ENCODE measurements at regions not wholly inside any gene's neighbourhood (a gene's known extent, or its start where the extent isn't known, plus 50 kb on each side); places are given as distances from the start of the nearest gene placed in this dataset.
"Not testable (repeated sequence)": the region's sequence is repeated elsewhere in the genome, so short reads cannot be mapped to it uniquely, and the experiment has no call there.

- Mint-ChIP-seq H3K27me3 (ENCODE audit: insufficient read depth) (peaks cover 1% of the 10 kb centered on the region), H3K27ac (no peak overlapping the region)
Measured at GRCh38 chr2:8604262-8604661, 77.6 kb upstream of the ID2 start.

DNA sequence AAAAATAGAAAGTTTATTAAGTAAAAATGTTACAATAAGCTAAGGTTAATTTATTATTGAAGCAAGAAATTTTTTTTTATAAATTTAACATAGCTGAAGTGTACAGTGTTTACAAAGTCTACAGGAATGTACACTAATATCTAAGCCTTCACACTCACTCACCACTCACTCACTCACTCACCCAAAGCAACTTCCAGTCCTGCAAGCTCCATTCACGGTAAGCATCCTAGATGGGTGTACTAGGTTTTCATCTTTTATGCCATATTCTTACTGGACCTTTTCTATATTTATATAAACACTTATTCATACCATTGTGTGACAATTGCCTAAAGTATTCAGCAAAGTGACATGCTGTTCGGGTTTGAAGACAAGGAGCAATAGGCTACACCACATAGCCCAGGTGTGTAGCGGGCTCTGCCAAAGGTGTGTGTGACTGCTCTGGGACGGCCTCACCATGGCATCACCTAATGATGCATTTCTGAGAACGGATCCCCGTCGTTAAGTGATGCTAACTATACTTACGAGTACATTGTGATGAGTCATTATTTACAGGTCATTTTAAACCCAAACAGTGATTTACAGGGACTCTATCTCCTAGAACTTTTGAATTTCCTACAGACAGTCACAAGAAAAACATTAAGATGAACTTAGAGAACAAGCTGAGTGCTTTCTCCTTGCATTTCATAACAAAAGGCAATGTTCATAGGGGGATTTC lies 76.3 kb upstream of the ID2 start:
- Mint-ChIP-seq H3K4me1 (ENCODE audit: low read depth) (peaks cover 44% of the 10 kb centered on the region), H3K27ac (no peak overlapping the region), H3K9me3 (peaks cover 9% of the 10 kb centered on the region), H3K27me3 (ENCODE audit: insufficient read depth) (peaks cover 1% of the 10 kb centered on the region), H3K4me3 (no peak overlapping the region), H3K36me3 (ENCODE audit: low read depth) (peaks cover under 1% of the 10 kb centered on the region)
- no peak for DNase-seq (ENCODE audit: low spot score)
- intact Hi-C loops (cut with micrococcal nuclease): loop anchor here (5.0 kb wide), 4 partner anchors 123 to 778 kb away; no protein-coding TSS in a partner anchor

More at GRCh38 chr2:8604262-8604661, 77.6 kb upstream of the ID2 start:
- H3K4me1 Mint-ChIP-seq (ENCODE audit: low read depth): peaks cover 42% of the 10 kb centered on the region
- no peaks in the 10 kb centered on the region for H3K9me3 Mint-ChIP-seq
- no peak for DNase-seq (ENCODE audit: low spot score)
- no peaks in the 10 kb centered on the region for H3K36me3 Mint-ChIP-seq (ENCODE audit: low read depth)
- intact Hi-C loops (cut with micrococcal nuclease): no loop called here
- H3K4me3 Mint-ChIP-seq: no peak overlapping the region

DNA sequence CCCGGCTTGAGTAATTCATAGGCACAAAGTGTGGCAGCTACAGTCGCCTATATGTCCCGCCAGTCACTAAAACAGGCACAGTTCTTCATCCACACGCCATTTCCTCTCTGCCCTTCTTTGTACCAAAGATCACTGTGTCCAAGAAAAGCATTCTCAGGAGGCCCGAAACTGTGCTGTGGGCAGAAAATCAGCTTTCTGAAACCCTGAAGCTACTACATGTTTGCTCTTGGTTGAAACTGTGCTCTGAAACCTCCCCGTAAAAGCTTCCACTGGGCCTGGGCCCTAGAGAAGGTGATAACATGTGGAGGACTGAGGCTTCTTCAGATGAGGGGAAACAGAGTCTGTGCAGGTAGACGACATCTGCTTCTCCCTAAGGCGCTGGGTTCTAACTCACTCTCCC lies 75.6 kb upstream of the ID2 start:
- Mint-ChIP-seq H3K4me3 (no peak overlapping the region), H3K4me1 (ENCODE audit: low read depth) (peaks cover 44% of the 10 kb centered on the region), H3K36me3 (ENCODE audit: low read depth) (peaks cover 7% of the 10 kb centered on the region), H3K9me3 (peaks cover 15% of the 10 kb centered on the region), H3K27ac (no peak overlapping the region), H3K27me3 (ENCODE audit: insufficient read depth) (peaks cover 1% of the 10 kb centered on the region)
- intact Hi-C loops (cut with micrococcal nuclease): loop anchor here (5.0 kb wide), 4 partner anchors 124 to 779 kb away; no protein-coding TSS in a partner anchor
- no peak for DNase-seq (ENCODE audit: low spot score)

GRCh38 chr2:8606649-8607550 lies 75.0 kb upstream of the ID2 start:
- Mint-ChIP-seq H3K4me3 (no peak overlapping the region), H3K4me1 (ENCODE audit: low read depth) (peaks cover 44% of the 10 kb centered on the region), H3K9me3 (peaks cover 15% of the 10 kb centered on the region), H3K27me3 (ENCODE audit: insufficient read depth) (peaks cover 1% of the 10 kb centered on the region), H3K27ac (no peak overlapping the region), H3K36me3 (ENCODE audit: low read depth) (peaks cover 7% of the 10 kb centered on the region)
- DNase-seq (ENCODE audit: low spot score): no peak
- intact Hi-C loops (cut with micrococcal nuclease): loop anchor here (5.0 kb wide), 4 partner anchors 125 to 780 kb away; no protein-coding TSS in a partner anchor

DNA sequence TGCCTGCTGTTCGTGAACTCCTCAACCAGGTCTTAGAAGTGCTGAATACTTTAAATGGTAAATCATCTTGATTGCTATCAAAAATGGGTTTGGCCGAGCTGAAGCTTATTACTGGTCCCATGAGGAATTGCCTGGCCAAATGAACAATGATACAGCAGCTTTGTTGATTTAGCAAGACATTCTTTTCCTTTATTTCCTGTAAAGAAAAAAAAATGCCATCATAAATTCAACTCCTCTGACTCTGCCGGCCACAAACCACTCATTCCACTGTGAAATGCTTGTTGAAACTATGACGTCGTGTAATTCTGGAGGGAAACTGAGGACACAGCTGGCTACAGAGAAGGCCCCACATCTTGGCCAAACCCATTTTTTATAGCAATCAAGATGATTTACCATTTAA lies 74.2 kb upstream of the ID2 start:
- Mint-ChIP-seq H3K27me3 (ENCODE audit: insufficient read depth) (peaks cover 1% of the 10 kb centered on the region), H3K9me3 (peaks cover 15% of the 10 kb centered on the region), H3K4me1 (ENCODE audit: low read depth) (peaks cover 41% of the 10 kb centered on the region), H3K4me3 (no peak overlapping the region), H3K27ac (peak overlapping the region; percentile 65), H3K36me3 (ENCODE audit: low read depth) (peaks cover 7% of the 10 kb centered on the region)
- intact Hi-C loops (cut with micrococcal nuclease): loop anchor here (1.0 to 5.0 kb wide), 11 partner anchors 21 to 882 kb away; no protein-coding TSS in a partner anchor
- no peak for DNase-seq (ENCODE audit: low spot score)

DNA sequence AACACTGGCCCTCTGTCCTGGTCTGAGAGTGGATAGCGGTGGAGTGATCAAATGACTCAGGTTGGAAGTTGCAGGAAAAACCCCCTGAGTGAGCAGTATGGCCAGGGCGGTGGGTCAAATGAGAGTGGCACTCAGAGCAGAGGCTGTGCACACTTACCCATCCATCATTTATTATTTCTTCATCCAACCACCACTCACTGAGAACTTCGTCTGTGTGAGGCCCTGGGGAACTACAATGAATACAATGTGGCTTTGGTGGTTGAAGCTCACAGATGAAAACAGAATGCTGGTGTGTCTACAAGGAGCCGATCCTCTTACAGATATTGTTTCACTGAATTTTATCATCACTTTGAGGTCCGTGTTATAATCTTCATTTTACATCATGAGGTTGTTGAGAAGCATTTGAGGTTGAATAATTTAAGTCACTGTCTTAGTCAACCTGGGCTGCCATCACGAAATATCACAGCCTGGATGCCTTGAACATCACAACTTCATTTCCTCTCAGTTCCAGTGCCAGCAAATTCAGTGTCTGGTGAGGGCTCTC lies 73.4 kb upstream of the ID2 start:
- Mint-ChIP-seq H3K9me3 (peaks cover 15% of the 10 kb centered on the region), H3K4me3 (no peak overlapping the region), H3K4me1 (ENCODE audit: low read depth) (peaks cover 36% of the 10 kb centered on the region), H3K27ac (peak overlapping the region; percentile 57), H3K36me3 (ENCODE audit: low read depth) (peaks cover 7% of the 10 kb centered on the region), H3K27me3 (ENCODE audit: insufficient read depth) (peaks cover 1% of the 10 kb centered on the region)
- DNase-seq (ENCODE audit: low spot score): peak; percentile 36
- intact Hi-C loops (cut with micrococcal nuclease): loop anchor here (1.0 to 5.0 kb wide), 11 partner anchors 22 to 883 kb away; no protein-coding TSS in a partner anchor

DNA sequence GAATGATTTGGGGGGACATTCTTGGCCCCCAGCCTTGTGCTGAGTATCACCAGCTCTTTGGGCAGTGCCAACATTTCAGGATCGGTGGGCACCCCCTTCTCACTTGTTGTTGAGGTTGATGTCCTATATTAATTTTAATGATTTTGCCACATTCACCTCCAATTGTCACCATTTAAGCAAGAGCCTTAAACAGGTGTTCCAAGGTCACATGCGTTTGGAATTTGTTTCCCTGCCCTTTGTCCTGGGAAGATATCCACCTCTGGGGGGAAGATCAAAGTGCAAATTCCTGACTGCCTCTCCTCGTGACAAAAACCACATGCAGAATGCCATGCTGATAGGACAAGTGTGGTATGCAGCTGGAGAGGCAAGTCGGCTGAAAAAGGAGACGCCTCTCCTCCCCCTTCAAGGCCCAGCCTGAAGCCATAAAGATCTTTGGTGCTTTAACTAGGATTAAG lies 72.5 kb upstream of the ID2 start:
- H3K4me1 Mint-ChIP-seq (ENCODE audit: low read depth): peaks cover 36% of the 10 kb centered on the region
- no peak for DNase-seq (ENCODE audit: low spot score)
- peaks cover 7% of the 10 kb centered on the region for H3K36me3 Mint-ChIP-seq (ENCODE audit: low read depth)
- H3K27me3 Mint-ChIP-seq (ENCODE audit: insufficient read depth): no peaks in the 10 kb centered on the region
- intact Hi-C loops (cut with micrococcal nuclease): loop anchor here (2.0 to 5.0 kb wide), 5 partner anchors 23 to 782 kb away; no protein-coding TSS in a partner anchor
- H3K27ac Mint-ChIP-seq: peak overlapping the region; percentile 57
- H3K4me3 Mint-ChIP-seq: no peak overlapping the region
- peaks cover 15% of the 10 kb centered on the region for H3K9me3 Mint-ChIP-seq

GRCh38 chr2:8610775-8611174 lies 71.1 kb upstream of the ID2 start:
- DNase-seq (ENCODE audit: low spot score); H3K36me3 Mint-ChIP-seq (ENCODE audit: low read depth); H3K4me3 Mint-ChIP-seq; H3K27ac Mint-ChIP-seq; intact Hi-C loops (cut with micrococcal nuclease); H3K27me3 Mint-ChIP-seq (ENCODE audit: insufficient read depth): not testable (repeated sequence)
- peaks cover 36% of the 10 kb centered on the region for H3K4me1 Mint-ChIP-seq (ENCODE audit: low read depth)
- peaks cover 15% of the 10 kb centered on the region for H3K9me3 Mint-ChIP-seq

GRCh38 chr2:8611246-8611645 lies 70.6 kb upstream of the ID2 start:
- H3K36me3 Mint-ChIP-seq (ENCODE audit: low read depth): peaks cover 7% of the 10 kb centered on the region
- no peak for DNase-seq (ENCODE audit: low spot score)

GRCh38 chr2:8611700-8612099 lies 70.2 kb upstream of the ID2 start:
- peaks cover 27% of the 10 kb centered on the region for H3K4me1 Mint-ChIP-seq (ENCODE audit: low read depth)
- DNase-seq (ENCODE audit: low spot score): no peak
- peaks cover 7% of the 10 kb centered on the region for H3K36me3 Mint-ChIP-seq (ENCODE audit: low read depth)
- intact Hi-C loops (cut with micrococcal nuclease): no loop called here
- H3K27me3 Mint-ChIP-seq (ENCODE audit: insufficient read depth): peaks cover 1% of the 10 kb centered on the region
- no peak overlapping the region for H3K27ac Mint-ChIP-seq
- peaks cover 15% of the 10 kb centered on the region for H3K9me3 Mint-ChIP-seq
- no peak overlapping the region for H3K4me3 Mint-ChIP-seq

More at GRCh38 chr2:8611246-8611645, 70.6 kb upstream of the ID2 start:
- intact Hi-C loops (cut with micrococcal nuclease): no loop called here
- no peak overlapping the region for H3K4me3 Mint-ChIP-seq
- no peaks in the 10 kb centered on the region for H3K27me3 Mint-ChIP-seq (ENCODE audit: insufficient read depth)
- H3K4me1 Mint-ChIP-seq (ENCODE audit: low read depth): peaks cover 31% of the 10 kb centered on the region
- peaks cover 15% of the 10 kb centered on the region for H3K9me3 Mint-ChIP-seq
- no peak overlapping the region for H3K27ac Mint-ChIP-seq

DNA sequence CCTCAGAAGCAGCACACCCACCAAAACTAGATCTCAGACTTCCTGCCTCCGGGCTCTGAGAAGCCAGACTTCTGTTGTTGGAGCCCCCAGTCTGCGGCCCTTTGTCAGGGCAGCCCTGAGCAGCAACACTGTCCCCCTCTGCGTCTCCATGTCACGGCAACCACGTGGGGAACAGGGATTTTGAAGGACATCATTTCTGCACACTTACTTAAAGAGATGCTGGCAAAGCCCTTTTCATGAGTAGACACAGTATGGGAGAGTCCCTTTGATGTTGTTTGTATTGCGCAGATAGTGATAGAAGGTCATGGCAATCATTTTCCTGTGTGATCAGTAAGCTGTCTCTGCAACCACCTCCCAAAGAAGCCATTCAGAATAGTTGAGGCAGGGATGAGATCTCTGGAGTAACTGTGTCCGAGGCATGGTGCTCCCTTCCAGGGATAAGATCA lies 69.1 kb upstream of the ID2 start:
- intact Hi-C loops (cut with micrococcal nuclease): no loop called here
- H3K36me3 Mint-ChIP-seq (ENCODE audit: low read depth): peaks cover 7% of the 10 kb centered on the region

DNA sequence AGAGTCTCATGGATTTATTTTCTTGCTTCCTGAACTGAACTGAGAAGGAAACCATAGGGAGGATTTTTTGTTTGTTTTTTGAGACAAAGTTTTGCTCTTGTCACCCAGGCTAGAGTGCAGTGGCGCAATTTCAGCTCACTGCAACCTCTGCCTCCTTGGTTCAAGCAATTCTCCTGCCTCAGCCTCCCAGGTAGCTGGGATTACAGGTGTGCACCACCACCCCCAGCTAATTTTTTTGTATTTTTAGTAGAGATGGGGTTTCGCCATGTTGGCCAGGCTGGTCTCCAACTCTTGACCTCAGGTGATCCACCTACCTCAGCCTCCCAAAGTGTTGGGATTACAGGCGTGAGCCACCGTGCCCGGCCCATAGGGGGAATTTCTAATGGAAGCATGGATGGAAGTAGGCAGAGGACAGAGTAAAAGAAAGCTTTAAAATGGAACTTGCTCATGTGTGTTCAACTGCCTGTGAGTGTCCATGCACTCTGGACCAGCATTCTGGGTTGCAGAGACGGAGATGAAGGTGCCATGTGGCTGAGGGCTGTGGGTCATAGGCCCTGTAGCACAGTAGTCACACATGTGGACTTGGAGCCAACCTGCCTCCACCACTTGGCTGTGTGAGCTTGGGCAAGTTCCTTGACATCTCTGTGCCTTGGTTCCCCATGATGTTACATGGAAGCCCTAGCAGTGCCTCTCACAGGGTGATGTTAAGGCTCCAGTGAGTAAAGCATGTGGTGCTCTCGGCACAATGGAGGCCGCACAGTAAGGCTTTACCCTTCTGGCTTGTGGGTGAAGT lies 68.5 kb upstream of the ID2 start:
- H3K4me1 Mint-ChIP-seq (ENCODE audit: low read depth); intact Hi-C loops (cut with micrococcal nuclease); DNase-seq (ENCODE audit: low spot score); H3K27ac Mint-ChIP-seq; H3K4me3 Mint-ChIP-seq; H3K27me3 Mint-ChIP-seq (ENCODE audit: insufficient read depth); H3K36me3 Mint-ChIP-seq (ENCODE audit: low read depth): not testable (repeated sequence)
- peaks cover 15% of the 10 kb centered on the region for H3K9me3 Mint-ChIP-seq

More for the DNA sequence above, 69.1 kb upstream of the ID2 start:
- Mint-ChIP-seq H3K27ac (no peak overlapping the region), H3K9me3 (peaks cover 15% of the 10 kb centered on the region), H3K4me1 (ENCODE audit: low read depth) (peaks cover 16% of the 10 kb centered on the region), H3K27me3 (ENCODE audit: insufficient read depth) (peaks cover 2% of the 10 kb centered on the region), H3K4me3 (no peak overlapping the region)
- no peak for DNase-seq (ENCODE audit: low spot score)

Data from activated T-helper 1 cell treated with anti-CD3 and anti-CD28 coated beads, Interleukin-12 subunit alpha, Interleukin-12 subunit beta, Interleukin-2, Interleukin-4 antibody, amounts not matched to agents 30 ng/mL and 10 ng/mL and 1 ng/mL, durations not matched to agents 14 hours and 24 hours and 36 hours (primary cell).